HG03442 (cell line): ENCODE measurements at regions not wholly inside any gene's neighbourhood (a gene's known extent, or its start where the extent isn't known, plus 50 kb on each side); places are given as distances from the start of the nearest gene placed in this dataset.

Source experiments
- ATAC-seq: cut with Tn5 transposase; IDR thresholded peaks from one replicate; pipeline ENCODE4 v1.9.1; 2021; ENCODE audit warnings: mild to moderate bottlenecking, moderate library complexity; ENCODE audit not compliant: unreplicated experiment

DNA sequence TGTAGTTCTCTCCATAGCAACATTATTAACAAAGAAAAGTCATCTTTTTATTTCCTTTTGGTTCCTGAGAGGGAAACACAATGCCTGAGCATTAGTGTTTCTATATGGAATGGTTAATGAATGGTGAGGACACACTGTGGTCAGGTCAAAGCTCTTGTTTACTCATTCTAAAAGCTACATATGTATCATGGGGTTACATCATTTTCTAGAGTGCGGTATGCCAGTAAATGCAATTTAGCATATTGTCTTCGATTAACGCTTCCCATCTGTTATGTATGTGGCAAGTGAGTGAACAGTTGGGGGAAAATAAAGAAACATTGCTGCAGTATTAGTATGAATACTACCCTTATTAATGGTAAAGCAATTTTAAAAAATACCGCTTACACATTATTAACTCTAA, 1152.2 kb upstream of the SPRY2 start:
- ATAC-seq = no peak

DNA sequence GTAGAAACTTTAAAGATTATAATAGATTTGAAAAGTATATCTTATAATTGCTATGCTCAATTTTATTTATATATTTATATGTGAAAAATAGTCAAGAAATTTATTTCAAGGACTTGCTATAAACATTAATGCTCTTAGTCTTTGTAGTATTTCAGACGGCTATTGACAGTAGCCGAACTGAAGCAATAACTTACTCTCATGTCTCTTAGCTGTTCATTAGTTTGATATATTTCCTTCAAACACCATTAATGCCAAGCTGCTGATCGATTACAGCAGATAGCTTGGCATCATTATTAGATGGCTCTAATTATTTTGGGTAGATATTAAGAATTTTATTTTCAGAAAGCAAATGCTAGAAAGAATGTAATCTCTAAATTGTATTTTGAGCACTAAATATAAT, 1151.5 kb upstream of the SPRY2 start:
- no peak for ATAC-seq

DNA sequence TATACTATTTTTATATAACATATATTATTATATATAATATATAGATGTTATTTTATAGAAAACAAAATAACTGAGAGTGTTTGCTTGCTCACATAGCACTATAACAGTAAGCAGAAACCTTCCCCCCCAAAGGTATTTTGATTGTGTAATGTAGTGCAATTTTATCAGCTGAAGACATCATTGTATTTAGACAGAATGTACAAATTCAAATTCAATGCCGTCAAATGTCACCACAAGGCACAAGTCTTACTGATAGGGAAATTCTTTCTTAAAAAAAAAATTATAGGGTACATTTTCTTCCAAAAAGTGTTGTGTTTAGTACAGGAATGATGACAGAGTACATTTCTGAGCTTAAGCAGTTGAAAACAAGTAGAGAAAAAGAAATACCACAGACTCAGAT, 1147.1 kb upstream of the SPRY2 start:
- ATAC-seq = no peak

DNA sequence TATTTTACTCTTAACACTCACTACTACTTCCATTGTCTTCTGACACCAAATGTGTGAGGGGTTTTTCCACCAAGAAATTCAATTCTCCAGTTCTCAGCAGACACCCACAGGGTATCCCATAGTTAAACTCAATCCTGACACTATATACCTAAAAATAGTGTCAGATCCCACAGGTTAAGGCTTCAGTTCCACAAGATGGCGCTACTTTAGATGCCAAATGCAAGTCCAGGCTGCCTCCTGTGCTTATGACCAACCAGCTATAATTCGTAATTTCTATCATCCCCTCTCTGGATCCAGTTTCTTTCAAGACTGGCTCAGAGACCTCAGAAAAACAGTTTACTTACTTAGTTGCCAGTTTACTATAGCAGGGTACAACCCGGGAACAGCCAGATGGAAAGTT, 1146.2 kb upstream of the SPRY2 start:
- no peak for ATAC-seq

DNA sequence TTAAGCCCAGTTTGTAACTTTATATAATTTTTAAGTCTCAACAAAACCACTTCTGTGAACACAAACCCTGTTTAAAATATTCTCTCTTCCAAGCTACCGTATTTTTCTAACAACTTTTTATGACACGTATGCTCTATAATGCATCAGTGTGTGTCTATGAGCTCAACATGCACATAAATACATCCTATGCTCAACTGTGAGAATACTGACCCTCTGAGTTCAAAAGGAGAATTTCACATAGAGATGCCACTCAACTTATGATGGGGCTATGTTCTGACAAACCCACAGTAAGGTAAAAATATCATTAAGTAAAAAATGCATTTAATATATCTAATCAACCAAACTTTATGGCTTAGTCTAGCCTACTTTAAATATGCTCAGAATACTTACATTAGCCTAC, 1139.7 kb upstream of the SPRY2 start:
- ATAC-seq = no peak

DNA sequence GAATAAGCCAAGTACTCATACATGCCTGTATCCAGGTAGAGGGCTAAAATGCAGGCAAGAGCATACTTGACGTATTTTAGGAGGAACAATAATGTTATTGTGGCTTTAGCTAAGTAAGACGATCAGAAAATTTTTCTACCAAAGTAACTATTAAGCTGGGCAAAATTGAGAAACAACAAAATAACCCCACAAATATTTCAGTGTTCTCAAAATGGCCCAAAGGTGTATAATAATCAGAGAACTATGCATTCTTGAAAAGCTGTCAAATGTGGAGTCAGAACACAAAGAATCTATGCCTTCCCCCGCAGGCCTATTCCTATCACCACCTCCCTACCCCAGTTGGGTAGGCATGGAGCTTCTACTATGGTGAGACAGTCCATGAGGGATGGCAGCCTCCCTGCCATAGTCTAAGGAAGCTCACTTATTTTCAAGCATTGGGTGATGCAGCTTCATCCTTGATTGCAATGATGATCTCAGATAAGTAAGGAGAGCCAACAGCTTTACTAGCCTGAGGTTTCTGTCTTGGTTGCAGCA, 1132.5 kb upstream of the SPRY2 start:
- ATAC-seq = no peak

DNA sequence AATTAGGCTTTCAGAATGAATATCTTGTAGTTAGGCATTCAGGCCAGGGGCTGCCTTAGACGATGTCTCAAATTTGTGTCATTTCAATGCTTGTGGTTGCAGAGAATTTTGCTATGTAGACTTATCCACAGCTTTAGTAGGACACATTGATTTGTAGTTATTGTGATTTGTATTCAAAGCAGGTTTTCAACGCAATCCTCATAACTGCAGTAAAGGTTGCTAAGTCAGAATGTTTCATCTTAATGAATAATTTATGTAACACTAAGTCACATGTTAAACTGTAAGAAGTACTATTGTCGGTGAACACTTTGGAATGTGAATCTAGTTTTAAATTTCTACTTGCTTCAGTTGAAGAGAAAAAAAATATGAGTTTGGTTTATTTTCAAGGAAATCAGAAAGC, 1117.2 kb upstream of the SPRY2 start:
- ATAC-seq = no peak

DNA sequence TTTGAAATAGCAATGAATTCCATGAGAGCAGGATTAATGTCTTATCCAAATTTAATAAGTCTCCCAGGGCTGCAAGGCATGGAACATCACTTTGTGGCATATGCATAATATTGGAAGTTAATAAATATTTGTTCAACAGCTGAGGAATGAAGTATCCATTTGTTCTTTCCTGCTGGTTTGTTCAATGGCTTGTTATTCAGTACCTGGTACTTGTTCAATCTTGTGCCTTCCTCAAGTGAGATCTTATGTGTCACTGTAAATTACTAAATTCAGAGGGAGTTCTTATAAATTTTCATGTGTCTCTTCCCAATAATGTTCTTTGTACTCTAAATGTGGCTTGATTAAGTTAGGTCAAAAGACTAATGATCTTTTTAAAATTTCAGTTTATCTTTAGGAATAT, 1105.5 kb upstream of the SPRY2 start:
- no peak for ATAC-seq

DNA sequence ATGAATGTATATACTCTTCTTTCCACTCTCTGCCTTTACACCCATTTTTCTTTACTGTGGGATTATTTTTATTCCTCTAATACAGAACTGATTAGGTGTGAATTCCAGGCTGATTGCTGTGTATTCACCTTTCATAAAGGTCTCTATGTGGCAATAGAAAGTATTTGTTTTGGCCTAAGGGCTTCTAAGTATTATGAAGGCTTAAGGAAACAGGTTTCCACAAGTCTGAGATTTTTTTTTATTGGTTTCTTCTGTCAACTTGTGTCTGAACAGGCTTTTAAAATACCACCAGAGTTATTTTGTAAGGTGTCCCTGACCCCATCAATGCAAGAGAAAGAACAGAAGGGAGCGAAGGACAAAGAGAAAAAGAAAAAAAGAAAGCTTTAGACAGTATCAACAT, 1102.0 kb upstream of the SPRY2 start:
- no peak for ATAC-seq

DNA sequence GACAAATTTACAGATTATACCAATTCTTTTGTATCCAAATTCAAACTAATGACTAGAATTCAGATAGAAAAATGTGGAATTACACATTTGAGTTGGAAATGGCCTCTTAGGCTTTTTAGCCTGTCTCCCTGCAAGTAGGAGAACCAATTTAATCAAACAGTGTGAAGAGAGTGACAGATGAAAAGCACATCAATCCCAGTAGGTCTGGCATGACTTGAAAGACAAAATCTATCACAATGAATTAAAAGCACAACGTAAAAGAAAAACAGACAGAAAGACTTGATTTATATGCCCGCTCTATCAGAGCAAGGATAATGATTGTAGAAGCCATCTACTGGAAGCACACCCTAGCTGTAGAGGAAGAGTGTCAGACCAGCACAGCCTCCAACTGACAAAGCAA, 1084.4 kb upstream of the SPRY2 start:
- ATAC-seq = no peak

DNA sequence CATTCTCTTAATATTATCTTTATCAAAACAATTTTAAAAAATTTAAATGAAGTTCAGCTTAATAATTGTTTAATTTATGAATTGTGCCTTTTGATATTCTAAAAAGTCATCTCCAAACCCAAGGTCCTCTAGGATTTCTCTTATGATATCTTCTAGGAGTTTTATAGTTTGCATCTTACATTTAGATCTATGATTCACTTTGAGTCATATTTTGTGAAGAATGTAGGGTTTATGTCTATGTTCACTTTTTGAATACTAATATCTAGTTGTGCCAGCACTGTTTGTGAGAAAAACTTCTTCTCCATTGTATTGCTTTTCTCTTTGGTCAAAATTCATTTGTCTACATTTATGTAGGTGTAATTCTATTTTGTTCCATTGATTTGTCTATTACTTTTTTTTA, 1068.4 kb upstream of the SPRY2 start:
- no peak for ATAC-seq

DNA sequence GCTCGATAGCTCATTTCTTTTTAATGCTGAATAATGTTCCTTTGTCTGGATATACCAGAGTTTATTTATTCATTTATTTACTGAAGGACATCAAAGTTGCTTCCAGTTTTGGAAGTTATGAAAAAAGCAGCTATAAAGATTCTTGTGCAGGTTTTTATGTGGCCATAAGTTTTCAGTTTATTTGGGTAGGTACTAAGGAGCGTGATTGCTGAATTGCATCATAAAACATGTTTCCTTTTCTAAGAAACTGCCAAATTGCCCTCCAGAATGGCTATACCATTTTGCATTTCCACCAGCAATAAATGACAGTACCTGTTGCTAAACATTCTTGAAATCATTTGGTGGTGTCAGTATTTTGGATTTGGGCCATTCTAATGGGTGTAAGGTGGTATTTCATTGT, 1067.7 kb upstream of the SPRY2 start:
- no peak for ATAC-seq

DNA sequence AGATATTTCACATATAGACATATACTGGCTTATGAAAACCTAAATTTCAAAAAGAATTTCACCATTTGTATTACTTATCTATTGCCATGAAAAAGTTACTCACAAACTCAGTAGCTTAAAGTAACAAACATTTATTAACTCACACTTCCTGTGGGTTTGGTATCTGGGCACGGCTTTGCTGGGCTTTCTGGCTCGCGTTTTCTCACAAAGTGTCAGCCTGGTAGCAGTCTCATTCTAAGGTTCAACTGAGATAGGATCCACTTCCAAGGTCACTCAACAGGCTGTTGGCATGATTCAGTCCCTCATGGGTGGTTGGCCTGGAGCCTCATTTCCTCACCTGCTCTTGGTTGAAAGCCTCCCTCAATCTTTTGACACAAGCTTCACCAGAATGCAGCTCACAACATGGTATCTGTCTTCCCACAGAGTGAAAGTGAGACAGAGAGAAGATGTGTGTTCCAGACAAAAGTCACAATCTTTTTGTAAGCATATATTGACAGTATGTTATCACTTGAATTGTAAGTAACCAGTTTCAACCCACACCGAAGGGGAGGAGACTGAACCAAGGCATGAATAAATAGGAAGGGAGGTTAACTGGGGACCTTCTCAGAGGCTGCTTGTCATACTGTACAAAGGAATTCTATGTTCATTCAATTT, 1065.8 kb upstream of the SPRY2 start:
- peak; percentile 67 for ATAC-seq

DNA sequence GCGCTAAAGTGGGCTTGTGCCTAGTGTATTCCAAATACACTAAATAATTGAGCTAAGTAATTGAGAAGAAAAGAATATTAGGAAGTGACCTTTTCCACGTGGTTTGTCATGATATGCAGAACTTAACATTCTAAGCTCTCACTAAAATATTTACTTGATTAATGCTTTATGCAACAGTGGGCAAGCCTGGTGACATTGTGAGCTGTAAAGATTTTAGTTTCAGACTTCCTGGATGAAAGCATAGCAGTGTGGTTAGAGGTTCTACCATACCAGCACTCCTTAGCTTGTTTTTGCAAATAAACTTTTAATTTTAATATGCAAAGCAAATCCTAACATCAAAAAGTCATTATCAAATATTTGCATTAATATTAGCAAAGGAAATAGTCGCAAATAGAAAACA, 1065.1 kb upstream of the SPRY2 start:
- ATAC-seq = no peak

DNA sequence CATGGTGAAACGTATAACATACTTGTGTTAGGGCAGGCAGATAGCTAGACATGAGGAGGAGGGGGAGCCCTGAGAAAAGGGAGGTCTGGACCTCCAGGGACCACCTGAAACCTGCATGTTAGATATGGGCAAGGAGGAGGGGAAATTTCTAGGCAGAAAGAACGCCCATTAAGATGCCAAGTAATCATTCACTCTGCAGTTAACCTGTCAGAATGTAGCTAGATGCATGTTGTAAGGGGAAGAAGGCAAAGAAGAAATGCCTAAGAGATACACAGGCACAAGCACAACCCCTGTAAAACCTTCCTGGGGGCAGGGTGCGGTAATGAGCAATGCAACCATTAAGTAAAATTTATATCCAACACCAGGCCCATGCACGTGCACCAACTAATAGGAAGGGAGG, 1055.3 kb upstream of the SPRY2 start:
- no peak for ATAC-seq

DNA sequence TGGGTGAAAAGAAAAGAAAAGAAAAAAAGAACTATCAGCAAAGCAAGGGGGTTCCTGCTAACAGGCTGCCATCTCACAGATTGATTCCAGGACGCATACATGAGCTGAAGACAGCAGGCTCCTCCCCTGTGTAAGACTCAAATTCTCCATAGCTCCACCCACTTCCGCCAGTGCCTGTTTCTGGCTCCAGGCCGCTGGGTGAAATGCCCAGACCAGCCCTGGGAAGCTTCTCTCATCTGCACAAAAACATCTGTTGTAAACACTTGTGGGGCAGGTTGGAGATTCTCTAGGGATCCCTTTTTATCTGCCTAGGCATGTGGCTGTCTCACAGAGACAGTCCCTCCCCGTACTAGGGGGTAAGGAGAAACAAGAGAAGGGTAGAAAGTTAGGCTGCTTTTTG, 1054.4 kb upstream of the SPRY2 start:
- ATAC-seq = no peak

DNA sequence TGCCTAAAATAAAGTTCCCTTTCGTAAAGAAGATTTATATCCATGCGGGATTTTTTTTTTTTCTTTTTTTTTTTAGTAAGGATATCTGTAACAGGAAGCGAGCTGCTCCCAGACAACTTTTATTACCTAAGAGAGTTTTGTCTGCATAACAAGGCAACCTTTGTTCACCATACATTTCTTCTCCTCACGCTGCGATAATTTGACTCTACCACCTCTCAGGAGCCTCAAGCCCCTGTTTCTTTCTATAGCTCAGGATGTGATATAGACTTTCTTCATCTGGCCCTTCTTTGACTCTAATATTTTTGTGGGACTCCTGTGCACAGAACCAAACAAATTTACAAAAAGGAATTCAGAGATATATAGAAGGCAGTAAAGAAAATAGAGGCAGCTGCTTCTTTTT, 1053.7 kb upstream of the SPRY2 start:
- ATAC-seq = no peak

DNA sequence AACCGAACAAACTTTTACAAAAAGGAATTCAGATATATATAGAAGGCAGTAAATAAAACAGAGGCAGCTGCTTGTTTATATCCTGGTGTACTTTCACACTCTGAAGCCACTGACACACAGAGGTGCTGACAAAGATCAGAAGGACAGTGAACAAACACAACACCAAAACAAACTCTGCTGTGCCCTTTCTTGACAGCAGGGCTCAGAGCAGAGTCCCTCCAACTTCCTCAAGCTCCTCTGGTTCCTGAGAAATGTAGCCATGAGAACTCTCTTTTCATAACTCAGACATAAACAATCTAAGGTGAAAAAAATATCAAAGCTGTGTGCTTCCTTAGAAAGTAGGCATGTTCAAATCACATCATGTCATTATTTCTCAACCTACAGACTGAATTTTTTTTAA, 1052.8 kb upstream of the SPRY2 start:
- ATAC-seq = no peak

DNA sequence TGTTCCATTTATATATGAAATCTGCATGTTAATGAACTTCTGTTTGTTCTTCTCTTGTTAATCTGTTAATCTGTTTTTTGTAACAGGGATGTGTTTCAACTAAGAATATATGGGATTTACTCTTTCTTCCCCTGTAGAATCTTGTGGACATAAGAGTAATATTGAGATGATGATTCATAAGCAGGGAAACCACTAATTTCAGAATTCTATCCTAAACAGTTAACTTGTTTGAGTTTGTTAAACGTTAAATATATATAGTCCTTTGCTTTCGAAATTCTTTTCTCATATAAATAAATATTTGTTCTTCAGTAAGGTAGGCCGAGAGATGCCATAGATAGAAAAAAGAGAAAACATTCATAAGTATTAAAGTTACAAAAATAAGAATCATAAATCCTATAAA, 1052.2 kb upstream of the SPRY2 start:
- ATAC-seq = no peak

DNA sequence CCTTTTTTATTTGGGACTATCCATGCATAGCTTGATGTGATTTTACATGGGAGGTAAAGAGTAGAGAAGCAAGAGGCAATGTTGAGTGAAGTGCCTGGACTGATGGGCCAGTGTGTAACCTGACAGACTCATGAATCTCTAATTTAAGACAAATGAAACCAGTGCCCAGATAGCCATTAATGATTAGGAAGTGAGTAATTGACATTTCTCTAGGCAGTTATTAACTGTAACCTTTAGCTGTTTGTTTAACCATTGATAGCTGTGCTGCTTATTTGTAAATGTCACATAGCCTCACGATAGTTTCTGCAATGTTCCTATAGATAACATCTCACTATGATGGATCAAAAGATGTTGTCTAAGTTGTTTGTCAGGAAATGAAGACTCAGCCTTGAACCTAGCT, 1047.5 kb upstream of the SPRY2 start:
- ATAC-seq = no peak

DNA sequence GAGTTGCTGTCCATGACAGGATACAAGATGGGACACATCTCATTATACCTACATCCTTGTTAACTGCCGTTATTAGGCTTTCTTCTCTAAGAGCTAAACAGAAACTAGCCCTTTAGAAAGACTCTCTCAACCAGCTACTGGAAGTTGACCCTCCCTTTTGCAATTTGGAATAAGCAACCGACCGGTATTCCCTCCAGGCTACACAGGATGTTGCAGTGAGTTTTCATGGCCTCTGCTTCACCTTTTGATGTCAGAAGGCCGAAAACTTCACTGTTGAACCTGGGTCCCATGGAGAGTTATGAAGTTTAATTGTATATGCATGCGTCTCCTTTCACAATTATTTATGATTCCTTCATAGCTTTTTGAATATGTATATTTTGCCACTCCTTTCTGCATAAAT, 1042.5 kb upstream of the SPRY2 start:
- no peak for ATAC-seq

DNA sequence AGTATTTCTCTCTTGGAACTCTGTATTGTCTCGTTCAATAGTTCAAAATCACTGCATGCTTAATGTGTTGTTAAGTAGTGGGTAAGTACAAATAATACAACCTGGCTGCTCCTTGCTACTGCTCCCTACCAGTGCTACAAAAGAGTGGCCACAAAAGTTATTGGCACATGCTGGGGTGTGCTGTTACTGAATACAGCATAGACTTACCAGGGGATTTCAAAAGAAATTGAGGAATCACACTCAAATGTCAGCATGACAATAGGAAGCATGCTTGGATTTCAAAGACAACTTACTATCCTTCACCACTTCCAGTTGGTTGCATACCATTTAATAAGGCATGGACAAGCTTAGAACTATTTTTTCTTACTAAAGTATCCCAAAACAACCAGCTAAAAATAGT, 1041.3 kb upstream of the SPRY2 start:
- ATAC-seq = no peak

DNA sequence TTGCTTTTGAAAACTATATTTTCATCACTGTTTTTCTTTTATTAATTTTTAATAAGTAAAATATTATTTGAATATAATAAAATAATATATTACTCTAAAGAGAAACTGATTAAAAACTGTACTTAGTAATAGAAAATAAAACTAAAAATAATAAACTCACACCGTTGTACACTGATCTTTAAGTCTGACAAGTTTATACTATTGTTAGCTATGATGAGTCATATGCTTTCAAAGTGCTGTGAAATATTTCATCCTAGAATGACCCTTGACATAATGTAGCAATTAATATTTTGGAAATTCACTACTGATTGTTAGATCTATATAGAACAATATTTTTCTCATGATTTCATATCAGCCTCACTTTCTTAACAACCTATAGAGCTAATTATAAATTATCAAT, 1040.6 kb upstream of the SPRY2 start:
- ATAC-seq = no peak
